ENCODE measurements at regions not wholly inside any gene's neighbourhood (a gene's known extent, or its start where the extent isn't known, plus 50 kb on each side); places are given as distances from the start of the nearest gene placed in this dataset.

GRCh38 chr20:53752583-53752970, 158.9 kb upstream of the ZNF217 start:
- DNase-seq (ENCODE audit: extremely low spot score), result no peak
- POLR2A ChIA-PET, result interaction anchor here (1.3 kb wide), 1 partner anchor 11 kb away, joined by 4 read pairs; no protein-coding TSS in a partner anchor
- TF ChIP-seq ARNT (IDR thresholded peaks at IDR 0.05) (no peak), SP1 (IDR thresholded peaks at IDR 0.05) (no peak), NFRKB (IDR thresholded peaks at IDR 0.05) (no peak), TARDBP (IDR thresholded peaks at IDR 0.05) (no peak), CTBP1 (IDR thresholded peaks at IDR 0.05; ENCODE audit: borderline replicate concordance) (no peak), FOXM1 (IDR thresholded peaks at IDR 0.05; ENCODE audit: borderline replicate concordance) (no peak), ELF4 (IDR thresholded peaks at IDR 0.05) (no peak), PKNOX1 (IDR thresholded peaks at IDR 0.05) (no peak), FOXK2 (IDR thresholded peaks at IDR 0.05) (no peak), BHLHE40 (IDR thresholded peaks at IDR 0.05; ENCODE audit: borderline replicate concordance) (no peak), LEF1 (IDR thresholded peaks at IDR 0.05; ENCODE audit: borderline replicate concordance) (no peak), L3MBTL2 (conservative IDR thresholded peaks at IDR 0.05) (no peak), SUZ12 (IDR thresholded peaks at IDR 0.05) (no peak), HDGF (IDR thresholded peaks at IDR 0.05; ENCODE audit: borderline replicate concordance) (no peak)
- CTCF ChIA-PET, result no interaction called here

DNA sequence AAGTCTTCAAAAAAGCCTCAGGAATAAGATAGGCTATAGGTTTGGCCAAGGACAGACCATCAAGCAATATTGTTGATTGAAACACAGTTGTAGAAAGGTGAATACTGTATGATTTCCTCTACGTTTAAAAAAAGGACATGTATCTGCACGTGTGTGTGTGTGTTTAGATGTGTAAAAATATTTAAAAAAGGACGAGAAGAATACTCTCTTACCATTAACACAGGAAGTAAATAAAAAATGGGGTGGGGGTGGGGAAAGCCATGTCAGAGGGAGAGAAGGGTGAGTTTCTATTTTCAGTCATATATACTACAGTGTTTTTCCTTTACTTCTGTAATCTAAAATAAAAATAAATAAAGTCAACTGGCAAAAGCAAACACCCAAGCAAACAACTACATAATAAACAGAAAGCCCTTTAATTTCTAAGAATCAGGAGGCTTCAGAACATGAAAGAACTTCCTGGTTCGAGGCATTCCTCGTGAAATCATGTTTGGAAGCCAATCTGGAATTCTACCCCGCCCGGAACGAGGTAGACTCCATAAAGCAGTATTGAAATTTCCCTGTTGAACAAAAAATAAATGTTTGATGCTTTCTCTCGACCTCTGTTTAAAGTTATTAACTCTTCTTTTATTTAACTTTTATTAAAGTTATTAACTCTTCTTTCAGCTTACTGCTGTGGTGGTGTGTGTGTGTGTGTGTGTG, 158.1 kb upstream of the ZNF217 start:
- CTCF ChIA-PET, result no interaction called here

GRCh38 chr20:53750827-53751619, 157.4 kb upstream of the ZNF217 start:
- POLR2A ChIA-PET, result interaction anchor here (1.5 kb wide), 1 partner anchor 13 kb away, joined by 5 read pairs; no protein-coding TSS in a partner anchor
- TF ChIP-seq ELF4 (IDR thresholded peaks at IDR 0.05) (no peak), SP1 (IDR thresholded peaks at IDR 0.05) (no peak), LEF1 (IDR thresholded peaks at IDR 0.05; ENCODE audit: borderline replicate concordance) (no peak), PKNOX1 (IDR thresholded peaks at IDR 0.05) (no peak)
- CTCF ChIA-PET, result no interaction called here
- DNase-seq (ENCODE audit: extremely low spot score), result no peak

More for the DNA sequence above, 158.1 kb upstream of the ZNF217 start:
- POLR2A ChIA-PET, result interaction anchor here (1.5 kb wide), 1 partner anchor 13 kb away, joined by 5 read pairs; no protein-coding TSS in a partner anchor
- TF ChIP-seq SUZ12 (IDR thresholded peaks at IDR 0.05), result no peak
- TF ChIP-seq ZNF384 (IDR thresholded peaks at IDR 0.05), result no peak
- TF ChIP-seq ARNT (IDR thresholded peaks at IDR 0.05), result no peak
- TF ChIP-seq HDGF (IDR thresholded peaks at IDR 0.05; ENCODE audit: borderline replicate concordance), result no peak
- TF ChIP-seq NFRKB (IDR thresholded peaks at IDR 0.05), result no peak
- TF ChIP-seq CTBP1 (IDR thresholded peaks at IDR 0.05; ENCODE audit: borderline replicate concordance), result no peak
- TF ChIP-seq L3MBTL2 (conservative IDR thresholded peaks at IDR 0.05), result no peak
- no peak for TF ChIP-seq TARDBP (IDR thresholded peaks at IDR 0.05)
- no peak for TF ChIP-seq SP1 (IDR thresholded peaks at IDR 0.05)
- no peak for TF ChIP-seq FOXK2 (IDR thresholded peaks at IDR 0.05)
- TF ChIP-seq FOXM1 (IDR thresholded peaks at IDR 0.05; ENCODE audit: borderline replicate concordance), result no peak
- no peak for TF ChIP-seq ELF4 (IDR thresholded peaks at IDR 0.05)
- TF ChIP-seq BHLHE40 (IDR thresholded peaks at IDR 0.05; ENCODE audit: borderline replicate concordance), result no peak
- no peak for TF ChIP-seq PKNOX1 (IDR thresholded peaks at IDR 0.05)
- TF ChIP-seq FOXA1 (IDR thresholded peaks at IDR 0.05), result no peak
- TF ChIP-seq LEF1 (IDR thresholded peaks at IDR 0.05; ENCODE audit: borderline replicate concordance), result no peak
- DNase-seq (ENCODE audit: extremely low spot score), result no peak

DNA sequence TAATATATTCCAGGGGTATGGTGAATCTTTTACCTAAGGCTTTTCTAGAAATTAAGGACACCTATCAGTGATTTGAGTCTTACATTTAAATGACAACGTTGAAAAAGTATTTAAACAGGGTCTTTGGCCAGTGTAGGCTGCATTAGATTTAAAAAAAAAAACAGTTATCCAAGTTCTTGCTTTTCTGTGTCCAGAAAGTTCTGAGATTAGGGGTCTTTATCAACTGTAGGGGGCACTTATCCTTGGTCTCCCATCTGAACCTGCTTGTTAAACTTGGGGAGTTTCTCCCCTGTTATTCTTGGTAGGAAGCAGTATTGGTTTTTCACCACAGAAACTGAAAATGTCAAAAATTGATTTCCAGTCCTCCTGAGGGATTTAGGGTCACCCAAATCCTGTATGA, 155.9 kb upstream of the ZNF217 start:
- POLR2A ChIA-PET, result interaction anchor here (1.1 to 1.4 kb wide), 2 partner anchors 9 to 11 kb away, joined by 4 to 8 read pairs; no protein-coding TSS in a partner anchor
- no peak for TF ChIP-seq FOXM1 (IDR thresholded peaks at IDR 0.05; ENCODE audit: borderline replicate concordance)
- TF ChIP-seq TARDBP (IDR thresholded peaks at IDR 0.05), result no peak
- no peak for TF ChIP-seq CTBP1 (IDR thresholded peaks at IDR 0.05; ENCODE audit: borderline replicate concordance)
- TF ChIP-seq HDGF (IDR thresholded peaks at IDR 0.05; ENCODE audit: borderline replicate concordance), result no peak
- TF ChIP-seq FOXA1 (IDR thresholded peaks at IDR 0.05), result no peak
- DNase-seq (ENCODE audit: extremely low spot score), result no peak
- CTCF ChIA-PET, result no interaction called here

DNA sequence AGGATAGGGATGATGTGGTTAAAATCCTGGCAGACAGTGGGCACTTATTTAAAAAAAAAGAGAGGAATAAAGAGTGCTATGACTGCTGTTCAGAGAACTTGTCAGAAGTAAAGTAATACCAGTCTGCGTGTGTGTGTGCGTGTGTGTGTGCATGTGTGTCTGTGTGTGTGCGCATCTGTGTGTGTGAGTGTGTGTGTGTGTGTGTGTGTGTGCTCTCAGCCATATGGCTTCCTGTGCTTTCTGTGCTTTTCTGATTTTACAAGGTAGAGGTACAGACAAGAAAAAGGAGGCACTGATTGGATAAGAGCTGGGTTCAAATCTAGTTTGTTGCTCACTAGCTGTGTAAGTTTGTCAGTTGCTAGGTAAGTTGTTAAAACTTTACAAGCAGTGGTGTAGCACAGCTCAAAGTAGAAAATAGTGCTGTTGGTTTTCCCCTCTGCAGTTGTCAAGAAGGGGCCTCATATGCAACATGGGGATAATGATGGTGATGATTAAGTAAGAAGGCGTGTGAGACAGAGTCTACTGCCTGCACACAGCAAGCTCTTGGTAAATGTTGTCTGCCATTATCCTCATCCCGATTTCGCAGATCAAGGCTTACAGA, 155.3 kb upstream of the ZNF217 start:
- ChIA-PET CTCF (interaction anchor here (0.7 kb wide), 1 partner anchor 141 kb away, joined by 3 read pairs; no protein-coding TSS in a partner anchor), POLR2A (interaction anchor here (1.1 to 1.4 kb wide), 2 partner anchors 8 to 11 kb away, joined by 4 to 8 read pairs; no protein-coding TSS in a partner anchor)
- no peak for DNase-seq (ENCODE audit: extremely low spot score)
- no peak for TF ChIP-seq LEF1 (IDR thresholded peaks at IDR 0.05; ENCODE audit: borderline replicate concordance)
- no peak for TF ChIP-seq BHLHE40 (IDR thresholded peaks at IDR 0.05; ENCODE audit: borderline replicate concordance)
- no peak for TF ChIP-seq SUZ12 (IDR thresholded peaks at IDR 0.05)
- TF ChIP-seq FOXK2 (IDR thresholded peaks at IDR 0.05), result no peak
- TF ChIP-seq NFRKB (IDR thresholded peaks at IDR 0.05), result no peak
- no peak for TF ChIP-seq FOXA1 (IDR thresholded peaks at IDR 0.05)
- no peak for TF ChIP-seq CTBP1 (IDR thresholded peaks at IDR 0.05; ENCODE audit: borderline replicate concordance)
- TF ChIP-seq HDGF (IDR thresholded peaks at IDR 0.05; ENCODE audit: borderline replicate concordance), result no peak
